ENCODE measurements at regions not wholly inside any gene's neighbourhood (a gene's known extent, or its start where the extent isn't known, plus 50 kb on each side); places are given as distances from the start of the nearest gene placed in this dataset.

DNA sequence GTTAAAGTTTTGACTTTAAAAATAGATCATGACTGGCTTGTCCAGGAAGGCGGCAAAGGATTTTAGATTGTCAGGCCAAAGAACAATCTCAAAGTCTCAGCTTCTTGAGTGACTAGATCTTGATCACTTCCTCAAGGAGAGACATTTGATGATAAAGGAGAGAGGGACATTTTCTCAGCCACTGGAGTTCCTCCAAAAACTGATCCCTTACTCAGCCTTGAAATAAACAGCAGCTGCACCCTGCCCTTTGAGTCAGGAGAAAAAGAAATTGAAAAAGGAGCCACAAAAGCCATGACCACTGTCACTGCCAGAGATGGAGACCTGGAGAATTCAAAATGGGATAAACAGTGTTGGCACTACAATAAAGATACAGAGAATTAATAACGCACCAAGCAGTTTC lies 288.4 kb upstream of the PRMT6 start:
- Mint-ChIP-seq H3K4me3 (ENCODE audit: unreplicated experiment) (no peak overlapping the region), H3K4me1 (ENCODE audit: unreplicated experiment) (no peaks in the 10 kb centered on the region), H3K27ac (ENCODE audit: unreplicated experiment) (no peak overlapping the region)

DNA sequence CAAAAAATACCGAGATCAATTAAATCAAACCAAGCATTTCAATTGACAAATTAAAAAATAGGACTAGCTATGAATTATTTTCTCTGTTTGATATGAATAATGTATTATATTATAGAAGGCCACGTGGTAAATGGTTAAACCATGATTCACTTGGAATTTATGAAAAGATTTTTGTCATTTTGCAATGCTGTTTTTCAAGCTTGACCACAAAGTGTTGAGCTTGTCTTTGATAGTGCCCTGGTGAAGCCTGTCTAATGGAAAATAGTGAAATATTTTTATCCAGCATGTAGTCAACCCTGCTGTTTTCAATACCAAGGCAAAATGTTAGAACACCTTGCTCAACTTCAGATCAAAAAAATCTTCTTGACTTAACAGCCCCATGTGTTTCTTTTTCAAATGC lies 288.0 kb upstream of the PRMT6 start:
- no peaks in the 10 kb centered on the region for H3K4me1 Mint-ChIP-seq (ENCODE audit: unreplicated experiment)
- TF ChIP-seq, protein P1, sequence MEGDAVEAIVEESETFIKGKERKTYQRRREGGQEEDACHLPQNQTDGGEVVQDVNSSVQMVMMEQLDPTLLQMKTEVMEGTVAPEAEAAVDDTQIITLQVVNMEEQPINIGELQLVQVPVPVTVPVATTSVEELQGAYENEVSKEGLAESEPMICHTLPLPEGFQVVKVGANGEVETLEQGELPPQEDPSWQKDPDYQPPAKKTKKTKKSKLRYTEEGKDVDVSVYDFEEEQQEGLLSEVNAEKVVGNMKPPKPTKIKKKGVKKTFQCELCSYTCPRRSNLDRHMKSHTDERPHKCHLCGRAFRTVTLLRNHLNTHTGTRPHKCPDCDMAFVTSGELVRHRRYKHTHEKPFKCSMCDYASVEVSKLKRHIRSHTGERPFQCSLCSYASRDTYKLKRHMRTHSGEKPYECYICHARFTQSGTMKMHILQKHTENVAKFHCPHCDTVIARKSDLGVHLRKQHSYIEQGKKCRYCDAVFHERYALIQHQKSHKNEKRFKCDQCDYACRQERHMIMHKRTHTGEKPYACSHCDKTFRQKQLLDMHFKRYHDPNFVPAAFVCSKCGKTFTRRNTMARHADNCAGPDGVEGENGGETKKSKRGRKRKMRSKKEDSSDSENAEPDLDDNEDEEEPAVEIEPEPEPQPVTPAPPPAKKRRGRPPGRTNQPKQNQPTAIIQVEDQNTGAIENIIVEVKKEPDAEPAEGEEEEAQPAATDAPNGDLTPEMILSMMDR (IDR thresholded peaks at IDR 0.05; ENCODE audit: unreplicated experiment), result no peak
- no peak overlapping the region for H3K4me3 Mint-ChIP-seq (ENCODE audit: unreplicated experiment)
- no peak overlapping the region for H3K27ac Mint-ChIP-seq (ENCODE audit: unreplicated experiment)
- H3K27me3 Mint-ChIP-seq (ENCODE audit: unreplicated experiment), result no peaks in the 10 kb centered on the region
- no peak for DNase-seq (ENCODE audit: low spot score)
- no peaks in the 10 kb centered on the region for H3K36me3 Mint-ChIP-seq (ENCODE audit: low read depth, unreplicated experiment)
- no peaks in the 10 kb centered on the region for H3K9me3 Mint-ChIP-seq (ENCODE audit: unreplicated experiment)

More for the DNA sequence above, 288.4 kb upstream of the PRMT6 start:
- H3K27me3 Mint-ChIP-seq (ENCODE audit: unreplicated experiment), result no peaks in the 10 kb centered on the region
- no peaks in the 10 kb centered on the region for H3K36me3 Mint-ChIP-seq (ENCODE audit: low read depth, unreplicated experiment)
- no peaks in the 10 kb centered on the region for H3K9me3 Mint-ChIP-seq (ENCODE audit: unreplicated experiment)
- TF ChIP-seq, protein P1 (IDR thresholded peaks at IDR 0.05; ENCODE audit: unreplicated experiment), result no peak
- no peak for DNase-seq (ENCODE audit: low spot score)

DNA sequence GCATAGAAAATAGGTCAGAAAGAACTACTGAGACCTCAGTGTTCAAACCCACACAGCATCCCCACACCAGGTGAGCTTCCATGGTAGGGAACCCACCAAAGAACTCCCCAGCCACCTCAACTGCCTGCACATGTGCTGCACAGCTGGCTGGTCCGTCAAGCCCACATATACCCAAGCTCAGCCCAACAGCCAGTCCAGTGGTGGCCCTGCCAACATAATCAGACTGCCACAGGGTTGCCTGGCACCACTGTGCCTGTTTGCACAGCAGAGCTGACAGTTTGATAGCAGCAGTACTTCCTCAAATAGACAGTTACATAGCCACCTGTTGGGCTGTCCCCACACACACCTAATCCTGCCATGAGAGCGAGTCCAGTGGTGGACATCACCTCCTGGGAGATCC lies 283.3 kb upstream of the PRMT6 start:
- no peaks in the 10 kb centered on the region for H3K4me1 Mint-ChIP-seq (ENCODE audit: unreplicated experiment)
- H3K36me3 Mint-ChIP-seq (ENCODE audit: low read depth, unreplicated experiment), result no peaks in the 10 kb centered on the region
- H3K27me3 Mint-ChIP-seq (ENCODE audit: unreplicated experiment), result no peaks in the 10 kb centered on the region
- TF ChIP-seq, protein P1 (IDR thresholded peaks at IDR 0.05; ENCODE audit: unreplicated experiment), result no peak
- DNase-seq (ENCODE audit: low spot score), result no peak
- no peak overlapping the region for H3K4me3 Mint-ChIP-seq (ENCODE audit: unreplicated experiment)
- no peaks in the 10 kb centered on the region for H3K9me3 Mint-ChIP-seq (ENCODE audit: unreplicated experiment)
- no peak overlapping the region for H3K27ac Mint-ChIP-seq (ENCODE audit: unreplicated experiment)

DNA sequence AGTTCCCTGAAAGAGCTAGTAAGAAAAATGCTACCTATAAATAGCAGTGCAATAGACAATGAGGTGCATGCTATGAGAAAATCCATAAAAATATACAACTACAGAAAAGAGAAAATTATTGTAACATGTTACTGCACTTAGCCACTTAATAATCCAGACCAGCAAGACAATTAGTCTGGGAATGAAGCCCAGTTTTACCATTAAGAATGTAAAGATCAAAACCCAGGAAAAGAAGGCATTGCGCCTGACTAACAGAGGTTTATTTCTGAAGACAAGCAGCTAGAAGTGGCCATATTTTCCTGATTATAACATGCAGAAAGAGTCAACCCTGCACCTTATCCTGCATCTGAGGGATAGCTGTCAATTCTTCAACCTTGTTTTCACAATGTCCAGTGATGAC lies 276.4 kb upstream of the PRMT6 start:
- Mint-ChIP-seq H3K9me3 (ENCODE audit: unreplicated experiment) (no peaks in the 10 kb centered on the region), H3K27me3 (ENCODE audit: unreplicated experiment) (no peaks in the 10 kb centered on the region), H3K27ac (ENCODE audit: unreplicated experiment) (no peak overlapping the region), H3K4me1 (ENCODE audit: unreplicated experiment) (no peaks in the 10 kb centered on the region), H3K36me3 (ENCODE audit: low read depth, unreplicated experiment) (no peaks in the 10 kb centered on the region), H3K4me3 (ENCODE audit: unreplicated experiment) (no peak overlapping the region)
- DNase-seq (ENCODE audit: low spot score), result no peak
- TF ChIP-seq, protein P1 (IDR thresholded peaks at IDR 0.05; ENCODE audit: unreplicated experiment), result no peak

DNA sequence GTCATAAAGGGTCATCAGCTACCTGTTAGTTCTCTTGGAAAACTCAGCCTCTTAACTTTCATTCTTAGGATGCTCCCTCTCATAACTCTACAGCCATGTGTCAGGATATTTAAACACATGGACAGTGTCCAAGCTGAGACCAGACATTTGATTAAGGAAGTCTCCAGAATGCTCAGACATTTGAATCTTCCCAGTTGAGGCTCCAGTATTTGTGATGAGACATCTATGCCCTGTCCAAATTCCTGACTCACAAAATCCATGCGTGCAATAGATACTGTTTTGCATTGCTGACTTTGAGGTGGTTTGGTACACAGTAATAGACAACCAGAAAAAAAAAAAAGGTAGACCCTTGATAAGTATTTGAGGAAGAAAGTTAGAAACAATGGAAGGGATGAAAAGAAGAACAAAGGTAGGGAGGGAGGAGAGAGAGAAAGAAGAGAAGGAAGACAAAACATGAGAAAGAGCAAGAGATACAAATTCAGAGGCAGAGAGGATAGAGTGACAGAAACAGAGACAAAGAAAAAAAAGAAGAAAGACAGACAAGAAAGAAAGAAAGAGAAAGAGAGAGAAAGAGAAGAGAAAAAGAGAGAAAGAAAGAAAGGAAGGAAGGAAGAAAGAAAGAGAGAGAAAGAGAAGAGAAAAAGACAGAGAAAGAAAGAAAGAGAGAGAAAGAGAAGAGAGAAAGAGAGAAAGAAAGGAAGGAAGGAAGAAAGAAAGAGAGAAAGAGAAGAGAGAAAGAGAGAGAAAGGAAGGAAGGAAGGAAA lies 275.5 kb upstream of the PRMT6 start:
- H3K36me3 Mint-ChIP-seq (ENCODE audit: low read depth, unreplicated experiment), result no peaks in the 10 kb centered on the region
- H3K4me1 Mint-ChIP-seq (ENCODE audit: unreplicated experiment), result no peaks in the 10 kb centered on the region
- H3K9me3 Mint-ChIP-seq (ENCODE audit: unreplicated experiment), result no peaks in the 10 kb centered on the region
- no peaks in the 10 kb centered on the region for H3K27me3 Mint-ChIP-seq (ENCODE audit: unreplicated experiment)
- no peak overlapping the region for H3K4me3 Mint-ChIP-seq (ENCODE audit: unreplicated experiment)
- TF ChIP-seq, protein P1 (IDR thresholded peaks at IDR 0.05; ENCODE audit: unreplicated experiment), result no peak
- no peak for DNase-seq (ENCODE audit: low spot score)
- H3K27ac Mint-ChIP-seq (ENCODE audit: unreplicated experiment), result no peak overlapping the region
